HG02981 (cell line): ENCODE measurements at regions not wholly inside any gene's neighbourhood (a gene's known extent, or its start where the extent isn't known, plus 50 kb on each side); places are given as distances from the start of the nearest gene placed in this dataset.

Source experiments
- ATAC-seq: cut with Tn5 transposase; IDR thresholded peaks from one replicate; pipeline ENCODE4 v1.9.1; 2021; ENCODE audit warnings: mild to moderate bottlenecking, moderate library complexity; ENCODE audit not compliant: unreplicated experiment

DNA sequence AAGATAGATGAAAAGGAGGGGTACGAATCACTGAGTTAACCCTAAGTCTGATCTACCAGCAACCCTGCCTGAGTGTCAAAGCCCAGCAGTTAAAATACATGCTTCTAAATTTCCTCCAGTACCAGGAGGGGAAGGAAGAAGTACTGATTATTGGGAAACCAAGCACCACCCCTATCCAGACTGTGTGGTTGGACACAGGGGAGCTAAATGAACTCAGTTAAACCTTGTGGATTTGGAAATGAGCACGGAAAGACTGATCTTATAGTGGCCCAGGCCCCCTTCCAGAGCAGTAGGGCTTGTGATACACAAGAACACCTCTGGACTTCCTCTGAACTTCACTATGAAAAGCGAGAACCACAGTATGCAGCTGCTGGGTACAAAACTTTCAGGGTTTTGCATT lies 585.6 kb downstream of the MAFB start:
- no peak for ATAC-seq

DNA sequence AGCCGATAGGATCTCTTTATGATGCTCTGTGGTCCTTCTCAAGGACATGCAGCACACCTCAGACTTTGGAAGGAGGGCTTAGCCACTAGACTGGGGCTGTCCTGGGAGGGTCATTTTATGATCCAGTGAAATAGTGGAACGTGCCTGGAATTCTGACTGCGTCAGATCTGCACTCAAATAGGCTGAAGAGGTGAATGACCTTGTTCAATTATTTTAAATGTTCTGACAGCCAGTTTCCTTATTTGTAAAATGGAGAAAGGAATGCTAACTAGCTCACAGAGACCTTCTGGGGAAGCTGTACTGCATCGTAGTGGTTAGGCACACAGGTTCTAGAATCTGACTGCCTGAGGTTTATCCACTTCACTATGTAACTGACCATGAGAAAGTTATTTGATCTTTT lies 587.5 kb downstream of the MAFB start:
- ATAC-seq: no peak

DNA sequence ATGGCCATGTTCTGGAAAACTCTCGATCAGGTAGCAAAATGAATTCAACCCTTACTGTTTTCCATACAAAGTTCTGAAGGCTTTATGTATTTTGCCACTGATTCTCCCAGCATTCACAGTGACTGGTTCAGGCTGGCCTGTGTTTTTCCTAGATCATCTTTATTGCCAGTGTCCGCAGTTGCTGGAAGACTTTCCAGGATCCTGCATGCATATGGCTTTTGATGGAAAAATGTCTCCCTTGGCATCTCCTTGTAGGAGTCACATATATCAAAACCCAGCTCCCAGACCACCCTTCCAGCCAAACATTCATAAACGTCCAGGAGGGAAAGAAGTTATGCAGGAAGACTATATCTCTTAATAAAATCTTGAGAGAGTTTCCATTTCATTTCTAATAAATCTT lies 588.8 kb downstream of the MAFB start:
- ATAC-seq: no peak

DNA sequence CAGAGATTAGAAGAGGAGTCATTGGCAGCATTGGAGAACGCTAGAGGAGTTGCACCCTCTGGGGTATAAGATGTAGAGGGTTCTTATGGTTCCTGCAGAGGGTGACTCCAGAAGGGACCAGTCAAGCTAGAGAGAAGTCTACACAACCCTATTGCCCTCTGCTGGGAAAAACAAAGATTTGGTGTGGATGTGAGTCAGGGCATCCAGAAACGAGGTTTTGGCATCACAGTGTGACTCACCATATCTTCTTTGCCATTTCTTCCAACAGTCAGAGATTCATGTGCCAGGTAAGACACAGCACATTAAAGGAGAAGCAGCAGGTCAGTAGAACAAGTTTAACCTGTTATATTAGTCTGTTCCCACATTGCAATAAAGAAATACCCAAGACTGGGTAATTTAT lies 598.8 kb downstream of the MAFB start:
- no peak for ATAC-seq

DNA sequence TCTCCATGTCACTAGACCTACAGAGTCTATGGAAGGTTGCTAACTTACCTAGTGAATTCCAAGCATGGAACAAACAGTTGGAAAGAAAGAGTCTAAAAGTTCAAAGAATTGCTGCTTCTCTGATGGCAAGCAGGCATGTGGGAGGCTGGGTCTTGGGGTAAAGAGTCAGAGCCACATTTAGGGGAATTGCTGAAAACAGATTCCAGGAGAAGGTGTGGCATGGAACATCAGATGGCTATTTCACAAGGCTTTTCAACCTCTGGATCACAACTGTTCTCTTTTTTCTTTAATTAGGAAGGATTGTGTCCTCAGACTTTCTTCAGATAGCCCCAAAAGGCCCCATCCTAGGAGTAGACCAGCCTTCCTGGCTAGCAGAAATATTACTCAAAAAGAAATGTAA lies 601.5 kb downstream of the MAFB start:
- ATAC-seq: no peak

DNA sequence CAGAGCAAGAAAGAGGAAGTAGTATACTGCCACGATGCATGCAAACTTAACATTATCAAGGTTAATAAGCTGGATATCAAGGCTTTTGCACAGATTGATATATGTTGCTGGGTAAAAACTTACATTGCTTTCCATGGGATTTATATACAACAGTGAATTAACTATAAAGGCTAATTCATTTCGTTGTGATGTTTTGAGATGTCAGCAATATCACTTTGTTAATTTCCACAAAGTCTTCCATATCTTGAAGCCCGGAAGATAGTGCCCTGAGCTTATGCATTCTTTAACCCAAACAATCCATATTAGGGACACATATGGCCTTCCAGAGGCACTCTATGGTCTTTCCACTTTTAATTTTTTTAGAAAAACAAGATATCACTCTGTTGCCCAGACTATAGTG lies 603.5 kb downstream of the MAFB start:
- no peak for ATAC-seq

DNA sequence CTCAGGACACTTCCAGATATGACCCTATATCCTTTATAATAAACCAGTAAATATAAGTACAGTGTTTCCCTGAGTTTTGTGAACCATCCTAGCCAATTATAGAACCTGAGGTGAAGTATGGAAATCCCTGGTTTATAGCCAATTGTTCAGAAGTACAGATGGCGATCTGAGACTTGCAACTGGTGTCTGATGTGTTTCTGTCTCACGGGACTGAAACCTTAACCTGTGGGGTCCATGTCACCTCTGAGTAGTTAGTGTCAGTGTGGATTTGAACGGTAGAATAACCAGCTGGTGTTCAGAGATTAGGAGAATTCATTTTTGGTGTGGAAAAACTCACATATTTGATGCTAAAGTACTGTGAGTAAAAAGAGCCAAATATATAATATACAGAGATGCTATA lies 606.6 kb downstream of the MAFB start:
- no peak for ATAC-seq

DNA sequence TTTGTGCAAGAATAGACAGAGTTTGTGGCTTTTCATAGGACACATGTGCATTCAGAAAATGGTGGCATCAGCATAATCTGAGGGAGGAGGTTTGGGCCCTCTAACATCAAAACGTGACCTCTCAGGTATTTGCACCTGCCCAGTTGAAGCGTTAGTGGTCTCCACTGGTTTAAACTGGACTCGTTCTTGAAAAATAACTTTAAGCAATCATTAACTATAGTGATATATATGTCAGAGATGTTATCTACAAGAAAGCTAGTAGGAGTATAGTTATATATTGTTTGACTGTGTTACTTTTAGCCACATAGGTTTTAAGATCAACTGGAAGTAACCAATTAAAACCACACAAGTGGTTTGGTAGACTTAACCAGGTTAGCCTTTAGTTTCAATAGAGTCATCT lies 607.4 kb downstream of the MAFB start:
- ATAC-seq: peak; percentile 56

DNA sequence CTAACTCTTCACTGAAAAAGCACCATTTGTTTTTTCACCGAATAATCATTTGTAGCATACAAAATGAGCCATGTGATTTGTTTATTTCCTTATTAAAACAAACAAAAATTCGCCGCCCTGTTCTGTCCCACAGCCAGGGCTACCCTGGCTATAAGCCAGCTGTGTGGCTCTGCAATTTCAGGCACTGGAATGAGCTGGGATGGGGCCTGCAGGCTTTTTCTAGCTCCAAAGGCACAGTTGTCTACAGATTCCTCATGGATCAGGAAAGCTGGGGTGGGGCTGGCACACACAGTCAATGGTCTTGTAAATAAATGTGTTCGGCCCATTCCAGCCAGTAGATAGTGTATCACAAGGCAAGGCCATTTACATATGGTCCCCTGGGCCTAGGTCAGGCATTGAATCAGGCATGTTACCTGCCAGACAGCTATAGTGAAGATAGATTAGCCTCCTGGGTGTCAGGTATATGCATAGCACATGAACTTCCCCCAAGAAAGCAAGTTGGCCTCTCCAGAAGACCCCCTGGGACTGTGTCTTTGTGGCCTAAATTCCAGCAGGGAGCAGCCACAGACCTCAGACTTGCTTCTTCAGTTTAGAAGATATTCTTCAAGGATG lies 608.9 kb downstream of the MAFB start:
- ATAC-seq: no peak

DNA sequence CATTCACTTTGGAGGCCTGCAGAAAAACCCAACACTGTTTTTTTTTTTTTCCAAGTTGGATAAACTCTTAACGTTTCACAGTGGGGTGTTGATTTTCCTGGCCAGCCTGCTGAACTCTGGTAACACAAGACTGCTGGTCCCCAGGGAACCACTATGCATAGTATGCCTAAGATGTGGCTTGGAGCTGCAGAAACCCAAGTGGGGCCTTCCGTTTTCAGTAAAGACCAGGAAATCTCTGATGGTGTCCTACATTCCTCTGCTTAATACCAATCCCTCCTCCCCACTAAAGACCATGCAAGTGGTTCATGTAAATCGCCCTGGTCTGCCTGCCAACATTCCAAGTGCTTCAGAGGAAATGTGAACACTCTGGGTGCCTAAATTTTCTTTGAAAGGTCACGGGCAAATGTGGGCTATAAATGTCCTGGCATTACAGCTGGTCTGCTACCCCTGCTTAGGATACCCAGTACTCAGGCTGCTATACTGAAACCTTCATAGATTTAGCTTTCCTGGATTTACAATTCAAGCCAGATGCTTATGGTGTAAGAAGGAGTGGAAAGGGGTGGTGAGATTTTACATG lies 615.4 kb downstream of the MAFB start:
- ATAC-seq: no peak

DNA sequence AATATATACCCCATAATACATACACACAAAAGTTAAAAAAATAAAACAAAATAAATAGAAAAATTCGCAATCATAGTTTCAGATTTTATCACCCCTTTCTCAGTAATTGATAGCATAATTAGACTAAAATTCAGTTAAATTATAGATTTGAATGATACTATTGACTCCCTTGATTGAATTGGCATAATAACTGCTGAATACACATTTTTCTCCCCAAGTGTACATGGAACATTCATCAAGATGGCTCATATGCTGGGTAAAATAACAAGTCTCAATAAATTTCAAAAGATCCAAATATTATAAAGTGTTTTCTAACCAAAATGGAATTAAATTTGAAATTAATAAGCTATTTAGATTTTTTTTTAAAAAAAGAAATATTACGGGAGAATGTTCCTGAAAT lies 616.1 kb downstream of the MAFB start:
- ATAC-seq: no peak

DNA sequence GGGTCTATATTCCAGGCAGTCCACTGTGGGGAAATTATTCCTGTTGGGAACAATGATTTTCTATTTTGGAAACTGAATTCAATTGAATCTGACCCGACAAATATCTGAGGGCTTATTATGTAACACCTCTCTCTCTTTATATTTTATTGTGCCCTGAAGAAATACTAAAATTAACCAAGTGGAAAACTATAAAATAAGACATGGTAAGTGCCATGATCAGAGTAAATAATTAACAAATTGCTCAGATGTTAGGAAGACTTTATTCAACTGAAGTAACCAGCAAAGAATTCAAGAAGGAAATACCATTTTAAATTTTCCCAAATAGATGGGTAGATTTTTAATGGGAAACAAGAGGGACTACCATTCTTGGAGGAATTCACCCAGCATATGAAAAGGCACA lies 632.9 kb downstream of the MAFB start:
- ATAC-seq: no peak

DNA sequence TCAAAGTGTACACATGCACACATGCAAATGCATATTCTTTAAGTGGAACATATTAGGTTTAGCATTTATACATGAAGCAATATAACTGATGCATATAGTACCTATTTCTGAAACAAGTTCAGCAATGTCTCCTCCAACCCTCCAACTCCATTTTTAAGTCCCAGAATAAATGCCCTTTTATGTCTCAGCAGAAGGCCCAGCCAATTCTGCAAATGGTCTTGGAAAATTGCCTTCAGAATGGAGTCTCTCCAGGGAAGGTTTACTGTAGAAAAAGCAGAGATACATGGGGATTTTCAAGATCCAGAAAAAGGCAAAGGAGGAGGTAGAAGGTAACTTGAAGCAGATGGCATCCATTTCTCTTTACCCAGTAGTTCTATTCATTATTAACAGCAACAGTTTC lies 633.3 kb downstream of the MAFB start:
- ATAC-seq: no peak

DNA sequence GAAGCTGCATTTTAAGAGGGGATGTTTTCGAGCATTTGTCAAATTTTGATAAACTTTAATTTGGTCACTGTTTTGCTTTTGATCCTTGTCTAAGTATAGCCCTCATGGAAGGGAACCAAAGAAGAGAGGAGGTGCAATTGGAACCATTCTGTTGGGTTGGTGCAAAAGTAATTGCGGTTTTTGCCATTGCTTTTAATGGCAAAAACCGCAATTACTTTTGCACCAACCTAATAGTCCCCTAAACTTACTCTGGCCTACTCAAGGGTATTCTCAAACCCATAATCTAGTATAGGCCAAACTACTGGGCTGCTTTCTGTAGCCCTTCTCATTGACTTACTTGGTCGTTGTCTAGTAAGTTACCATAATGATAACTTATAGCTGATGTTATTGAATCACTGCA lies 634.7 kb downstream of the MAFB start:
- no peak for ATAC-seq

DNA sequence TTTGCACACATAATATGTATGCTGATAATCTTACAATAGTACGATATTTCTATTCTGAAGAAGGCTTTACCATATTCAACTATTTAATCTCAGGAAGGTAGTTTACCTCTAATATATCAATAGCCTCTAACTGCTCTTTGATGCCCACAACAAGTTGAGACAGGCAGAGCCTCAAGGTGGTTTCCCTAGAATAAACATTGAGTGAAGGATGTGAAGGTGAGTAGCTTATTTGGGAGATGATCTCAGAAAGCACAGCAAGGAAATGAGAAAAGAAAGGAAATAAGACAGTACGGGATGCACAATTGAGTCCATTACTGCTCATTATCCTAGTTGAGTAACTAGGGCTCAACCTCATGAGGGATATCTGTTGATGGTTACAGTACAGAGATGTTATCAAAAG lies 638.4 kb downstream of the MAFB start:
- ATAC-seq: no peak

DNA sequence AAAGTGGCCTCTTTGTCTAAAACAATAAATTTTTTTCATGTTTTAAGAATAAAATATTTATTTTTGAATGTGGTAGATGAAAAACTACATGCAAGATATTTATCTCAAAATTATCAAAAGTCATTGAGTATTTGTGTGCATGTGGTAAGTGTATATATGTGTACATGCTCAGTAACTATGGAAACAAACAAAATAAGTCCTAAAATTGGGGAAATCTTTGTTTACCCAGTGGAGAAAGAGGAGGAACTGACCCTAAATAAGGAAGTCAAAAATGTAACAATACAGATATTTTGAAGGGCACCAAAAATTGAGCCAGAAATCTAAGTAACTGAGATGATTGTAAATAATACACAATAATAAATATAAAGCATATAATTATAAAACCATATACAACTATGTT lies 639.2 kb downstream of the MAFB start:
- no peak for ATAC-seq

DNA sequence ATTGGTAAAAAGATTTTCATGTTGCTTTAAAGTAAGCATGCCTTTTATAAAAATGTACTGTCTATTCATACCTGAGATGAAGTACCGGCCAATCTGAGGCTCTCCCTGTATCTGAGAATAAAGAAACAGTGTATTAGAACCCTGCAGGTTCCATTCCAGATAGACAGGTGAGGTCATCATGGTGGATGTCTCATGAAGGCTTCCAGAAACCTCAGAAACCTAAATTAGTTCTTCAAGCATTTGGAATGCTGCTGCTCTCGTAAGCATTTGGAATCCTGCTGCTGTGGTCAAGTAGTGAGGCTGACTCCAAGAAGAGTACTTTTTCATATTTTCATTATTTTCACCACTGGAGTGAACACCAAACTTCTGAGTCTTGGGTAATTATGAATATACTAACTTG lies 642.3 kb downstream of the MAFB start:
- no peak for ATAC-seq

DNA sequence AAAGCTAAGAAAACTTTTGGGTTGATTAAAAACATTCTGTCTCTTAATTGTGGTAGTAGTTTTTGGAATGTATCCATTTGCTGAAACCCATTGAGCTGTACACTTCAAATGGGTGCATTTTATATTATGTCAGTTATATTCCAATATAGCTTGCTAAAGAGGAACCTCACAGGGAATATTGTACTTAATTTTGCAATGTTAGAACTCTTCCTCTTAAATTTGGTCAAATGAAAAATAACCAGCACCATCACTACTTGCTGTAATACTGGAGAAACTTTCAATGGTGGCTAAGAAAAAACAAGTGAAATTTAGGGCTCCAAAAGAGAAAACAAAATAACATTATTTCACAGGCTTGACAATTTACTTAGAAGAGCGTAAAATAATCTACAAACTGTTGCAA lies 651.5 kb downstream of the MAFB start:
- ATAC-seq: no peak

DNA sequence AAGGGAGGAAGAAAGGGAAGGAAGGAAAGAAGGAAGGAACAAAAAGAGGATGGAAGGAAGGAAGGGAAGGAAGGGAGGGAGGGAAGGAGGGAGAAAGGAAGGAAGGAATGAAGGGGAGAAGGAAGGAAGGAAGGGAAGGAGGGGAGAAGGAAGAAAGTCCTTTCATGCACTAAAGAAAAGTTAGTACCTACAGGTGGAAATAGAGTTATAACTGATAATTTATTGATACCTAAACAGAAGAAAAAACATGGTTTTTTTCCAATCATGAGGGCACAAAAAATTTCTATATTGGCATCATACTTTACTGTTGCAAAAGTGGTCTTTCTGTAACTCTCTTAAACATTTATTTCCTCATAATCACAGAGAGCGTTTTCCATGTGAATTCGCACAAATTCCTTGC lies 659.4 kb downstream of the MAFB start:
- ATAC-seq: no peak

DNA sequence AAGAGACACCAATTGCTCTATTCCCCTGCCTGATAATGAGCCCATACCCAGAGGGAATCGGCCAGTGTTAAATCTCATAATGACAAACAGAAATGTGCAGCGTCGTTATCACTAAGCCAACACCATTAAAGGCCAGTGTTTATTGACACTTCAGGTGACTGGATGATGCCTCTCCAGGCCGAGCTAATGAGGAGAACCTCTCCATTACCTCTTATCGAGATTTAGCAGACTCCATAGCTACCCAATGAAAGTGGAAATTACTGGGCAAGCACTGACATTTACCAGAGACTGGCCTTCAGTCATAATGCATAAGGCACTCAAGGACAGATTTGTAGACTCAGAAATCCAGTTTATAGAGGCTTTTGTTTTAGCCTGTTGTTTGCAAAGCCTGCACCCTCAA lies 669.5 kb downstream of the MAFB start:
- ATAC-seq: no peak

DNA sequence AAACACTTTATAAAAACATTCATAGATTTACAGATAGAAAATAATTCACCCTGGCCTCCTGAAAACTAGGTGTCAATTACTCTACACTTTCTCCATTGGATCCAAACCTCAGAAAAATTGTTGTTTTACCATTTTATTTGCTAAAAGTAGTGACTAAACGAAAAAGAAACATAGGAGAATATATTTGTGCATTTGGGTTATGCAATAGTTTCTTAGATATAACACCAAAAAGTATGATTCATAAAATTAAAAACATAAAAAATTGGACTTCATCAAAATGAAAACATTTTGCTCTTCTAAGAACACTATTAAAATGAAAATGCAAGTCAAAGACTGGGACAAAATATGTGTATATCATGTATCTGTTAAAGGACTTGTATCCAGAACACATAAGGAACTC lies 671.3 kb downstream of the MAFB start:
- no peak for ATAC-seq

DNA sequence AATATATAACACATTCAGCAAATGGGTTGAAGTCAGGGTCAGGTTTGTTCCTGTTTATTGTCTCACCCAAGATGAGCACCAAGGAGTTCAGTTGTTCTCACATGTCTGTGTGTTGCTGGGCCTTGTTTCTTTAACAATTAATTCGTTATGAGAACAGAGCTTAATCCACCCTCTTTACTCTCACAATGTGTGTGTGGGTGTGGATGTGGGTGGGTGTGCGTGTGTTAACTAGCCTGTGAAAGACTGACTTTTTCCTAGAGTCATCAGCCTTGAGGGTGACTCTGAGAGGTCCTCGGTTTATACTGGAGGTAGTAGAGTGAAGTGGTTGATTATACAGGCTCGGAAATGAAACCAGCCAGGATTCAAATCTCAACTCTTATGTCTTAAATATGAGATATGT lies 672.1 kb downstream of the MAFB start:
- ATAC-seq: no peak

DNA sequence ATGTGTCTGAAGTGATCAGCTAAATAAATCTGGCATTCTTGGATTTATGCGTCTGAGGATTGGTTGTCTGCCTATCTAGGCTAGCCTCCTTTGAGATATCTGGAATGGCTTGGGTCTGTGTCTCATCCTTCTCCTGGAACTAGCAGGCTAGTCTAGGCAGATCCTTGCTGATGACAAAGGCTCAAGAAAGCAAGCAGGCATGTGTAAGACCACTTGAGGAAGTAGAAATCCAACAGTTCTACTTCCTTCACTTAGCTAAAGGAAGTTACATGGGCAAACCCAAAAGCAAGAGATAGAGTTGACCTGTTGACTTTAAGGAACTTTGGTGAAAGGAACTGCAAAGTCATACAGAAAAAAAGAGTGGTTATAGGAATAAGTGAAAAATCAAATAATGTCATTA lies 672.6 kb downstream of the MAFB start:
- ATAC-seq: no peak
